Upper lobe of left lung (tissue), 6 donors: ENCODE measurements at regions not wholly inside any gene's neighbourhood (a gene's known extent, or its start where the extent isn't known, plus 50 kb on each side); places are given as distances from the start of the nearest gene placed in this dataset.
A peak's percentile ranks its signal among the peaks of the same experiment; 100 is the strongest.
"Not testable (repeated sequence)": the region's sequence is repeated elsewhere in the genome, so short reads cannot be mapped to it uniquely, and the experiment has no call there.

ENCODE experiments used
- ATAC-seq, 2 donors: fragments of 200-7000 bp; cut with Tn5 transposase; one replicate each; pipeline ENCODE4 v1.9.1; 2022; ENCODE audit warnings: mild to moderate bottlenecking in 2 of 2, moderate library complexity in 2 of 2; ENCODE audit not compliant: low FRiP score in 2 of 2
- DNase-seq, 2 donors: peaks; one replicate each; pipeline ENCODE4 v3.0.0-alpha.2; 2019 to 2020
- H3K27ac ChIP-seq, 4 donors: fragments of 200-600 bp; sonication (generic); one replicate each; pipeline ENCODE4 v1.5.1; 2016 to 2019
- H3K27me3 ChIP-seq, 4 donors: fragments of 200-600 bp; sonication (generic); one replicate each; pipeline ENCODE4 v1.5.1; 2017 to 2019
- H3K36me3 ChIP-seq, 4 donors: fragments of 200-600 bp; sonication (generic); one replicate each; pipeline ENCODE4 v1.5.1; 2016 to 2019
- H3K4me1 ChIP-seq, 4 donors: fragments of 200-600 bp; sonication (generic); one replicate each; pipeline ENCODE4 v1.5.1; 2018 to 2019
- H3K4me3 ChIP-seq, 4 donors: fragments of 200-600 bp; sonication (generic); one replicate each; pipeline ENCODE4 v1.5.1; 2017 to 2019; ENCODE audit warnings: mild to moderate bottlenecking in 2 of 4, moderate library complexity in 1 of 4
- H3K9me3 ChIP-seq, 4 donors: fragments of 200-600 bp; sonication (generic); one replicate each; pipeline ENCODE4 v1.5.1; 2018 to 2019
- CTCF ChIP-seq, 6 experiments: fragments of 450-650 bp in 4 of 6; fragments of 200-600 bp in 2 of 6; sonication (generic) in 2 of 6; IDR thresholded peaks; one replicate each; pipeline ENCODE4 v1.5.1; 2016 to 2019; ENCODE audit warnings: antibody characterized with exemption in 6 of 6
- EP300 ChIP-seq, 4 donors: sonication (generic); formaldehyde crosslinking; IDR thresholded peaks; one replicate each; pipeline ENCODE4 v1.5.1; 2017; ENCODE audit warnings: antibody characterized with exemption in 4 of 4, control low read depth in 2 of 4
- POLR2A ChIP-seq, 4 donors: fragments of 450-650 bp; IDR thresholded peaks; one replicate each; pipeline ENCODE4 v1.5.1; 2016 to 2017; ENCODE audit warnings: antibody characterized with exemption in 4 of 4, mild to moderate bottlenecking in 2 of 4
- POLR2AphosphoS5 ChIP-seq, 2 donors: sonication (generic); formaldehyde crosslinking; IDR thresholded peaks; one replicate each; pipeline ENCODE4 v1.5.1; 2017; ENCODE audit warnings: antibody characterized with exemption in 2 of 2
- WGBS, 2 donors: methylation state at CpG; one replicate each; pipeline ENCODE4 v1.1.5; 2017 to 2018; 5-methylcytosine and 5-hydroxymethylcytosine counted together
- donor health status: DM: no; HTN: no; CAD: no; lungs with moderate emphysema.
- donor health status: DM: no; HTN: yes; CAD: no; lungs with severe emphysema.

- Histone ChIP-seq H3K4me1 (no peaks in the 10 kb centered on the region), H3K27ac (no peak overlapping the region), H3K27me3 (no peaks in the 10 kb centered on the region), H3K4me3 (no peak overlapping the region), H3K36me3 (no peaks in the 10 kb centered on the region), H3K9me3 (no peaks in the 10 kb centered on the region)
- no peak for TF ChIP-seq POLR2A (IDR thresholded peaks at IDR 0.05)
- no peak for TF ChIP-seq POLR2AphosphoS5 (IDR thresholded peaks at IDR 0.05)
- no peak for TF ChIP-seq EP300 (IDR thresholded peaks at IDR 0.05)
- no peak for TF ChIP-seq CTCF (IDR thresholded peaks at IDR 0.05)
- 80 to 83% methylated on average over 2 of the region's 2 CpGs for WGBS, 2 donors
- no peak for ATAC-seq
- no peak for DNase-seq
Measured at GRCh38 chr4:115548123-115548522, 434.7 kb upstream of the NDST4 start.

GRCh38 chr4:115537387-115537786 lies 424.0 kb upstream of the NDST4 start:
- Histone ChIP-seq H3K27ac (no peak overlapping the region), H3K36me3 (no peaks in the 10 kb centered on the region), H3K4me3 (no peak overlapping the region), H3K27me3 (no peaks in the 10 kb centered on the region), H3K9me3 (no peaks in the 10 kb centered on the region), H3K4me1 (no peaks in the 10 kb centered on the region)
- no peak for DNase-seq
- WGBS, 2 donors, result 54 to 62% methylated on average over 2 of the region's 2 CpGs
- peak in 2 of 6 experiments; percentile 8 to 16 for TF ChIP-seq CTCF (IDR thresholded peaks at IDR 0.05)
- no peak for TF ChIP-seq POLR2AphosphoS5 (IDR thresholded peaks at IDR 0.05)
- TF ChIP-seq POLR2A (IDR thresholded peaks at IDR 0.05), result no peak
- ATAC-seq, result no peak

GRCh38 chr4:115529126-115529525 lies 415.7 kb upstream of the NDST4 start:
- WGBS, 2 donors, result 32 to 47% methylated on average over 1 of the region's 1 CpG
- no peak for DNase-seq
- Histone ChIP-seq H3K27me3 (no peaks in the 10 kb centered on the region), H3K4me3 (no peak overlapping the region), H3K4me1 (no peaks in the 10 kb centered on the region), H3K27ac (no peak overlapping the region), H3K36me3 (no peaks in the 10 kb centered on the region), H3K9me3 (no peaks in the 10 kb centered on the region)
- no peak for ATAC-seq
- TF ChIP-seq POLR2A (IDR thresholded peaks at IDR 0.05), result no peak

GRCh38 chr4:115519476-115519875 lies 406.1 kb upstream of the NDST4 start:
- H3K36me3 ChIP-seq, H3K4me3 ChIP-seq, ATAC-seq, H3K4me1 ChIP-seq, H3K27ac ChIP-seq, H3K27me3 ChIP-seq, H3K9me3 ChIP-seq, DNase-seq: not testable (repeated sequence)
- 68 to 75% methylated on average over 3 of the region's 3 CpGs for WGBS, 2 donors

GRCh38 chr4:115515772-115516171 lies 402.4 kb upstream of the NDST4 start:
- ATAC-seq, result no peak
- Histone ChIP-seq H3K9me3 (no peaks in the 10 kb centered on the region), H3K4me1 (no peaks in the 10 kb centered on the region), H3K27ac (no peak overlapping the region), H3K27me3 (no peaks in the 10 kb centered on the region), H3K4me3 (no peak overlapping the region), H3K36me3 (no peaks in the 10 kb centered on the region)
- DNase-seq, result no peak
- no peak for TF ChIP-seq POLR2AphosphoS5 (IDR thresholded peaks at IDR 0.05)
- TF ChIP-seq CTCF (IDR thresholded peaks at IDR 0.05), result no peak
- no peak for TF ChIP-seq EP300 (IDR thresholded peaks at IDR 0.05)
- TF ChIP-seq POLR2A (IDR thresholded peaks at IDR 0.05), result no peak
- WGBS, 2 donors, result 24 to 45% methylated on average over 2 of the region's 2 CpGs

- H3K36me3 ChIP-seq, result no peaks in the 10 kb centered on the region
- no peak overlapping the region for H3K27ac ChIP-seq
- no peak for DNase-seq
- H3K4me3 ChIP-seq, result no peak overlapping the region
- H3K27me3 ChIP-seq, result no peaks in the 10 kb centered on the region
- H3K4me1 ChIP-seq, result no peaks in the 10 kb centered on the region
- no peak for ATAC-seq
- H3K9me3 ChIP-seq, result no peaks in the 10 kb centered on the region
- TF ChIP-seq POLR2A (IDR thresholded peaks at IDR 0.05) (no peak), CTCF (IDR thresholded peaks at IDR 0.05) (no peak), POLR2AphosphoS5 (IDR thresholded peaks at IDR 0.05) (no peak), EP300 (IDR thresholded peaks at IDR 0.05) (no peak)
- WGBS, 2 donors, result 72 to 74% methylated on average over 2 of the region's 2 CpGs
Measured at GRCh38 chr4:115515366-115515765, 401.9 kb upstream of the NDST4 start.
